ENCODE measurements at regions not wholly inside any gene's neighbourhood (a gene's known extent, or its start where the extent isn't known, plus 50 kb on each side); places are given as distances from the start of the nearest gene placed in this dataset.

GRCh38 chr3:153830552-153830951 is 290.6 kb upstream of the ARHGEF26 start:
- Histone ChIP-seq H3K4me3 (ENCODE audit: low read depth in 2 of 2, low read length in 2 of 2) (no peak overlapping the region), H3K27ac (ENCODE audit: low read length) (no peak overlapping the region), H3K4me1 (ENCODE audit: control insufficient read depth, insufficient read depth, low read length) (no peaks in the 10 kb centered on the region), H3K9me3 (ENCODE audit: control insufficient read depth, insufficient read depth, low read depth, low read length) (no peaks in the 10 kb centered on the region), H3K27me3 (ENCODE audit: control insufficient read depth, insufficient read depth, low read length) (no peaks in the 10 kb centered on the region), H3K36me3 (ENCODE audit: control insufficient read depth, insufficient read depth, low read length) (no peaks in the 10 kb centered on the region)
- BruUV-seq (replicated peaks) = no TSS peak
- in situ Hi-C loops (cut with HindIII; ENCODE audit: low pct_unique_long_range_greater_than_20kb, low sequenced_read_pairs) = no loop called here
- DNase-seq (ENCODE audit: low read depth, low spot score) = no peak
- ChIA-PET POLR2A (no interaction called here), CTCF (no interaction called here)
- ATAC-seq = no peak
- no peak for TF ChIP-seq TCF7L2 (IDR thresholded peaks at IDR 0.05; ENCODE audit: low read depth, low read length)
- TF ChIP-seq REST (IDR thresholded peaks at IDR 0.05; ENCODE audit: insufficient read depth in 1 of 2, low read depth in 2 of 2, low read length in 1 of 2) = no peak
- TF ChIP-seq POLR2AphosphoS5 (IDR thresholded peaks at IDR 0.05; ENCODE audit: low read depth, low read length) = no peak
- intact Hi-C loops (cut with micrococcal nuclease; ENCODE audit: unreplicated experiment) = no loop called here

- intact Hi-C loops (cut with micrococcal nuclease; ENCODE audit: unreplicated experiment) (no loop called here), in situ Hi-C loops (cut with HindIII; ENCODE audit: low pct_unique_long_range_greater_than_20kb, low sequenced_read_pairs) (no loop called here)
- H3K9me3 ChIP-seq (ENCODE audit: control insufficient read depth, insufficient read depth, low read depth, low read length) = no peaks in the 10 kb centered on the region
- TF ChIP-seq CTCF (IDR thresholded peaks at IDR 0.05) (0 out of 2 replicates have a peak, but pooled peaks have one; percentile 3), SIN3A (IDR thresholded peaks at IDR 0.05; ENCODE audit: borderline replicate concordance, insufficient read depth, low read depth, low read length) (no peak)
- no peaks in the 10 kb centered on the region for H3K36me3 ChIP-seq (ENCODE audit: control insufficient read depth, insufficient read depth, low read length)
- no peak overlapping the region for H3K27ac ChIP-seq (ENCODE audit: low read length)
- ATAC-seq (no peak), DNase-seq (ENCODE audit: low read depth, low spot score) (no peak)
- POLR2A ChIA-PET = no interaction called here
- no peak overlapping the region for H3K4me3 ChIP-seq (ENCODE audit: low read depth in 2 of 2, low read length in 2 of 2)
- H3K4me1 ChIP-seq (ENCODE audit: control insufficient read depth, insufficient read depth, low read length) = no peaks in the 10 kb centered on the region
- CTCF ChIA-PET = interaction anchor here (0.6 kb wide), 1 partner anchor 407 kb away, joined by 3 read pairs; no protein-coding TSS in a partner anchor
- BruUV-seq (replicated peaks) = no TSS peak
- H3K27me3 ChIP-seq (ENCODE audit: control insufficient read depth, insufficient read depth, low read length) = no peaks in the 10 kb centered on the region
Observed at GRCh38 chr3:153835540-153835939, 285.6 kb upstream of the ARHGEF26 start.

- no peak for ATAC-seq
- intact Hi-C loops (cut with micrococcal nuclease; ENCODE audit: unreplicated experiment) = no loop called here
- BruUV-seq (replicated peaks) = no TSS peak
- DNase-seq (ENCODE audit: low read depth, low spot score) = no peak
- Histone ChIP-seq H3K4me3 (ENCODE audit: low read depth in 2 of 2, low read length in 2 of 2) (no peak overlapping the region), H3K27ac (ENCODE audit: low read length) (no peak overlapping the region), H3K9me3 (ENCODE audit: control insufficient read depth, insufficient read depth, low read depth, low read length) (no peaks in the 10 kb centered on the region), H3K27me3 (ENCODE audit: control insufficient read depth, insufficient read depth, low read length) (no peaks in the 10 kb centered on the region), H3K36me3 (ENCODE audit: control insufficient read depth, insufficient read depth, low read length) (no peaks in the 10 kb centered on the region), H3K4me1 (ENCODE audit: control insufficient read depth, insufficient read depth, low read length) (no peaks in the 10 kb centered on the region)
- ChIA-PET POLR2A (no interaction called here), CTCF (no interaction called here)
- in situ Hi-C loops (cut with HindIII; ENCODE audit: low pct_unique_long_range_greater_than_20kb, low sequenced_read_pairs) = no loop called here
- TF ChIP-seq CTCF (IDR thresholded peaks at IDR 0.05) (no peak), TCF7L2 (IDR thresholded peaks at IDR 0.05; ENCODE audit: low read depth, low read length) (no peak), SIN3A (IDR thresholded peaks at IDR 0.05; ENCODE audit: borderline replicate concordance, insufficient read depth, low read depth, low read length) (no peak), POLR2AphosphoS5 (IDR thresholded peaks at IDR 0.05; ENCODE audit: low read depth, low read length) (no peak), REST (IDR thresholded peaks at IDR 0.05; ENCODE audit: insufficient read depth in 1 of 2, low read depth in 2 of 2, low read length in 1 of 2) (no peak)
Observed at GRCh38 chr3:153840487-153840886, 280.7 kb upstream of the ARHGEF26 start.

Data from Panc1 (cell line).